ENCODE measurements at regions not wholly inside any gene's neighbourhood (a gene's known extent, or its start where the extent isn't known, plus 50 kb on each side); places are given as distances from the start of the nearest gene placed in this dataset.

- Histone ChIP-seq H3K14ac (ENCODE audit: insufficient read depth, low read length) (no peak overlapping the region), H3T11ph (ENCODE audit: low read length) (no peak overlapping the region), H4K20me1 (ENCODE audit: control insufficient read depth, insufficient read depth, insufficient read length) (no peaks in the 10 kb centered on the region), H3K23ac (ENCODE audit: insufficient read length, low read depth, low read length) (no peak overlapping the region), H3K18ac (ENCODE audit: insufficient read length, low read depth, low read length) (no peak overlapping the region), H3K79me2 (ENCODE audit: insufficient read depth, low read length) (no peaks in the 10 kb centered on the region), H3K79me1 (ENCODE audit: insufficient read depth, low read depth, low read length, poor library complexity, severe bottlenecking) (no peaks in the 10 kb centered on the region), H4K5ac (ENCODE audit: insufficient read length, low read depth, low read length) (no peak overlapping the region), H3K4me2 (ENCODE audit: insufficient read depth, insufficient read length, low read length) (no peak overlapping the region), H2AFZ (ENCODE audit: low read length) (no peak overlapping the region), H3K4ac (ENCODE audit: low read depth, low read length) (no peak overlapping the region), H2BK15ac (ENCODE audit: low read depth, low read length) (no peak overlapping the region), H3K27ac (ENCODE audit: insufficient read length, low read depth, low read length) (no peak overlapping the region), H3K23me2 (ENCODE audit: insufficient read length, low read depth, low read length, poor library complexity, severe bottlenecking) (no peaks in the 10 kb centered on the region), H3K56ac (ENCODE audit: insufficient read length, low read depth, low read length) (no peak overlapping the region), H2BK120ac (ENCODE audit: low read depth, low read length, poor library complexity, severe bottlenecking) (no peak overlapping the region), H3K9ac (ENCODE audit: extremely low read depth, insufficient read length, low read length) (no peak overlapping the region), H4K91ac (ENCODE audit: insufficient read length, low read depth, low read length) (no peak overlapping the region), H2BK20ac (ENCODE audit: low read depth, low read length, poor library complexity, severe bottlenecking) (no peak overlapping the region), H3K27me3 (ENCODE audit: insufficient read depth, low read length) (no peaks in the 10 kb centered on the region), H3K9me3 (ENCODE audit: control insufficient read depth, low read depth, low read length) (no peaks in the 10 kb centered on the region), H2BK5ac (ENCODE audit: insufficient read length, low read length) (no peak overlapping the region), H2AK5ac (ENCODE audit: insufficient read length, low read length) (no peak overlapping the region), H3K4me1 (ENCODE audit: insufficient read depth, low read length) (no peaks in the 10 kb centered on the region), H2BK12ac (ENCODE audit: insufficient read length, low read depth, low read length) (no peak overlapping the region), H4K8ac (replicated peaks; ENCODE audit: insufficient read length, low read depth, low read length) (no peak overlapping the region)
- Mint-ChIP-seq H3K4me1 (no peaks in the 10 kb centered on the region), H3K9me3 (no peaks in the 10 kb centered on the region), H3K27me3 (ENCODE audit: low read depth) (no peaks in the 10 kb centered on the region; the same call in 1 of the 2 replicates), H3K36me3 (ENCODE audit: insufficient read depth in 1 of 3, low read depth in 3 of 3) (no peaks in the 10 kb centered on the region), H3K27ac (no peak overlapping the region), H3K4me3 (no peak overlapping the region)
- TF ChIP-seq CTCF (conservative IDR thresholded peaks at IDR 0.05): no peak
- no peak for DNase-seq
These were observed 151.1 kb upstream of the ADGRL3 start for GRCh38 chr4:61049018-61049417.

Measured in H9 (cell line).